OCI-LY1 (cell line): ENCODE measurements at regions not wholly inside any gene's neighbourhood (a gene's known extent, or its start where the extent isn't known, plus 50 kb on each side); places are given as distances from the start of the nearest gene placed in this dataset.

Experiments used
- CTCF ChIP-seq: fragments of 200-600 bp; sonication (generic), shearing (Covaris generic); IDR thresholded peaks from 2 replicates; pipeline ENCODE4 v1.5.1; 2017; ENCODE audit warnings: mild to moderate bottlenecking, antibody characterized with exemption, low read length, moderate library complexity, mixed read lengths
- EZH2 ChIP-seq: fragments of 200-600 bp; sonication (generic), shearing (Covaris generic); IDR thresholded peaks from 2 replicates; pipeline ENCODE4 v1.8.0; 2017; ENCODE audit warnings: borderline replicate concordance, mixed run types, mild to moderate bottlenecking, antibody characterized with exemption, low read length, moderate library complexity, mixed read lengths

- TF ChIP-seq CTCF (no peak), EZH2 (no peak)
Measured at GRCh38 chr18:30298769-30299168, 743.8 kb downstream of the DSC3 start.
